A673 (cell line): ENCODE measurements at regions not wholly inside any gene's neighbourhood (a gene's known extent, or its start where the extent isn't known, plus 50 kb on each side); places are given as distances from the start of the nearest gene placed in this dataset.

Source experiments
- BruUV-seq: library from RNA; stranded (reverse); fragments of 400-500 nt; replicated peaks from 2 replicates; lab custom pipeline; 2021; lab: Mats Ljungman, UMichigan
- CTCF ChIA-PET: fragments of 300-600 bp; sonication (Branson Sonifier 250); formaldehyde crosslinking; loops from one replicate; lab custom pipeline; 2022; ENCODE audit warnings: antibody characterized with exemption; lab: Charles Lee
- POLR2A ChIA-PET: fragments of 300-600 bp; sonication (Branson Sonifier 250); formaldehyde crosslinking; loops from one replicate; lab custom pipeline; 2022; ENCODE audit warnings: antibody characterized with exemption; ENCODE audit not compliant: low non-redundant PET; lab: Charles Lee
- DNase-seq: peaks from one replicate; pipeline ENCODE4 v3.0.0-alpha.2; 2015; ENCODE audit warnings: low spot score
- H3K27ac ChIP-seq: fragments of 200-600 bp; sonication (generic); 2 replicates; pipeline ENCODE4 v1.5.1; 2016; ENCODE audit warnings: mixed run types, low read depth, mild to moderate bottlenecking, mixed read lengths, antibody characterized with exemption, low read length; ENCODE audit not compliant: poor library complexity, severe bottlenecking
- H3K27me3 ChIP-seq: fragments of 200-600 bp; sonication (generic); replicated peaks from 2 replicates; pipeline ENCODE4 v1.6.1; 2017; ENCODE audit warnings: mixed run types, low read depth, mild to moderate bottlenecking, mixed read lengths, antibody characterized with exemption, low read length; ENCODE audit not compliant: insufficient read depth, poor library complexity
- H3K36me3 ChIP-seq: fragments of 200-600 bp; sonication (generic); 2 replicates; pipeline ENCODE4 v1.6.1; 2016; ENCODE audit warnings: mixed run types, mild to moderate bottlenecking, mixed read lengths, antibody characterized with exemption, low read length; ENCODE audit not compliant: insufficient read depth, poor library complexity, severe bottlenecking
- H3K4me1 ChIP-seq: fragments of 200-600 bp; sonication (generic); 2 replicates; pipeline ENCODE4 v1.6.1; 2017; ENCODE audit warnings: mixed run types, mild to moderate bottlenecking, mixed read lengths, antibody characterized with exemption, low read length; ENCODE audit not compliant: insufficient read depth, poor library complexity, severe bottlenecking
- H3K4me3 ChIP-seq: fragments of 200-600 bp; sonication (generic); 2 replicates; pipeline ENCODE4 v1.5.1; 2016; ENCODE audit warnings: low read depth, mixed run types, mild to moderate bottlenecking, mixed read lengths, low read length; ENCODE audit not compliant: poor library complexity, severe bottlenecking
- H3K9me3 ChIP-seq: fragments of 200-600 bp; sonication (generic); 2 replicates; pipeline ENCODE4 v1.6.1; 2016; ENCODE audit warnings: mixed run types, low read depth, mild to moderate bottlenecking, mixed read lengths, antibody characterized with exemption, low read length; ENCODE audit not compliant: poor library complexity, severe bottlenecking
- EZH2 ChIP-seq: fragments of 200-600 bp; sonication (generic); IDR thresholded peaks from 2 replicates; pipeline ENCODE4 v1.6.1; 2017; ENCODE audit warnings: borderline replicate concordance, low read depth, mild to moderate bottlenecking, mixed read lengths, antibody characterized with exemption, low read length; ENCODE audit not compliant: poor library complexity, severe bottlenecking
- intact Hi-C: fragments of 100-400 bp; cut with micrococcal nuclease; formaldehyde crosslinking; loops from one replicate; pipeline ENCODE4 v1.10.0; 2022; ENCODE audit not compliant: unreplicated experiment
- TF ChIP-seq, protein P1 (sequence below): fragments of 300-800, 200-600 bp; sonication (generic); conservative IDR thresholded peaks from 2 replicates; pipeline ENCODE4 v1.5.1; 2017; ENCODE audit warnings: low read depth, mild to moderate bottlenecking, antibody characterized with exemption, low read length, moderate library complexity, mixed read lengths

GRCh38 chr7:18430810-18431209 lies 64.7 kb upstream of the HDAC9 start:
- H3K27ac ChIP-seq = no peak overlapping the region
- BruUV-seq = no TSS peak
- no peaks in the 10 kb centered on the region for H3K36me3 ChIP-seq
- no peak overlapping the region for H3K4me3 ChIP-seq
- TF ChIP-seq, protein P1, sequence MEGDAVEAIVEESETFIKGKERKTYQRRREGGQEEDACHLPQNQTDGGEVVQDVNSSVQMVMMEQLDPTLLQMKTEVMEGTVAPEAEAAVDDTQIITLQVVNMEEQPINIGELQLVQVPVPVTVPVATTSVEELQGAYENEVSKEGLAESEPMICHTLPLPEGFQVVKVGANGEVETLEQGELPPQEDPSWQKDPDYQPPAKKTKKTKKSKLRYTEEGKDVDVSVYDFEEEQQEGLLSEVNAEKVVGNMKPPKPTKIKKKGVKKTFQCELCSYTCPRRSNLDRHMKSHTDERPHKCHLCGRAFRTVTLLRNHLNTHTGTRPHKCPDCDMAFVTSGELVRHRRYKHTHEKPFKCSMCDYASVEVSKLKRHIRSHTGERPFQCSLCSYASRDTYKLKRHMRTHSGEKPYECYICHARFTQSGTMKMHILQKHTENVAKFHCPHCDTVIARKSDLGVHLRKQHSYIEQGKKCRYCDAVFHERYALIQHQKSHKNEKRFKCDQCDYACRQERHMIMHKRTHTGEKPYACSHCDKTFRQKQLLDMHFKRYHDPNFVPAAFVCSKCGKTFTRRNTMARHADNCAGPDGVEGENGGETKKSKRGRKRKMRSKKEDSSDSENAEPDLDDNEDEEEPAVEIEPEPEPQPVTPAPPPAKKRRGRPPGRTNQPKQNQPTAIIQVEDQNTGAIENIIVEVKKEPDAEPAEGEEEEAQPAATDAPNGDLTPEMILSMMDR = no peak
- TF ChIP-seq EZH2 = no peak
- ChIA-PET CTCF (no interaction called here), POLR2A (no interaction called here)
- no peak for DNase-seq
- H3K27me3 ChIP-seq = no peaks in the 10 kb centered on the region
- H3K4me1 ChIP-seq = peaks cover 22% of the 10 kb centered on the region
- no peaks in the 10 kb centered on the region for H3K9me3 ChIP-seq
- intact Hi-C loops = no loop called here

GRCh38 chr7:18434171-18434570 lies 61.4 kb upstream of the HDAC9 start:
- no peak overlapping the region for H3K27ac ChIP-seq
- H3K4me3 ChIP-seq = no peak overlapping the region
- intact Hi-C loops = no loop called here
- no peak for TF ChIP-seq EZH2
- TF ChIP-seq, protein P1 = no peak
- no peaks in the 10 kb centered on the region for H3K9me3 ChIP-seq
- H3K27me3 ChIP-seq = no peaks in the 10 kb centered on the region
- no peak for DNase-seq
- no peaks in the 10 kb centered on the region for H3K36me3 ChIP-seq
- ChIA-PET POLR2A (no interaction called here), CTCF (no interaction called here)
- BruUV-seq = no TSS peak
- peaks cover 3% of the 10 kb centered on the region for H3K4me1 ChIP-seq

DNA sequence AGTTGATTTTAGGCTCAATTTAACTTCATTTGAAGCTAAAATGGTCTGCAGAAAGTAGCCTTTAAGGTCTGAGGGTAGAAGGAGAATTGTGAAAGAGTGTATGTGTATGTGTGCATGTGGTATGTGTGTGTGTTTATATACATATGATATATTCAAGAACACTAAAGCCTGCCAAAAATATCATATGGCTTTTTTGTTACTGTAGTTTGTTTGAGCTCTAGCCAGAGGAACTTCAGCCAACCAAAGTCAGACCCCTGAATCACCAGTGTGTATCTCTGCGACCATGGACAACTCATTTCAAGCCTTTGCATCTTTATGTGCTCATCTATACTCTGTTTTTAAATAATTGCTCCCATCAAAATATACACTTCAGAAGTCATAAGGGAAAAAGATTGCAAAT lies 58.4 kb upstream of the HDAC9 start:
- Histone ChIP-seq H3K27ac (no peak overlapping the region), H3K4me1 (no peaks in the 10 kb centered on the region), H3K27me3 (no peaks in the 10 kb centered on the region), H3K4me3 (no peak overlapping the region), H3K9me3 (no peaks in the 10 kb centered on the region), H3K36me3 (no peaks in the 10 kb centered on the region)
- CTCF ChIA-PET = no interaction called here
- no peak for DNase-seq
- POLR2A ChIA-PET = no interaction called here
- intact Hi-C loops = no loop called here
- TF ChIP-seq EZH2 = no peak
- TF ChIP-seq, protein P1 = no peak
- no TSS peak for BruUV-seq
